GM21619 (cell line): ENCODE measurements at regions not wholly inside any gene's neighbourhood (a gene's known extent, or its start where the extent isn't known, plus 50 kb on each side); places are given as distances from the start of the nearest gene placed in this dataset.
"Not testable (repeated sequence)": the region's sequence is repeated elsewhere in the genome, so short reads cannot be mapped to it uniquely, and the experiment has no call there.

Source experiments
- ATAC-seq: cut with Tn5 transposase; IDR thresholded peaks from one replicate; pipeline ENCODE4 v1.9.1; 2021; ENCODE audit not compliant: unreplicated experiment

GRCh38 chr10:2387672-2388071, 650.3 kb upstream of the ADARB2 start:
- no peak for ATAC-seq

- ATAC-seq: no peak
Measured at GRCh38 chr10:2387261-2387660, 649.9 kb upstream of the ADARB2 start.

GRCh38 chr10:2380218-2380617, 642.9 kb upstream of the ADARB2 start:
- ATAC-seq: no peak

DNA sequence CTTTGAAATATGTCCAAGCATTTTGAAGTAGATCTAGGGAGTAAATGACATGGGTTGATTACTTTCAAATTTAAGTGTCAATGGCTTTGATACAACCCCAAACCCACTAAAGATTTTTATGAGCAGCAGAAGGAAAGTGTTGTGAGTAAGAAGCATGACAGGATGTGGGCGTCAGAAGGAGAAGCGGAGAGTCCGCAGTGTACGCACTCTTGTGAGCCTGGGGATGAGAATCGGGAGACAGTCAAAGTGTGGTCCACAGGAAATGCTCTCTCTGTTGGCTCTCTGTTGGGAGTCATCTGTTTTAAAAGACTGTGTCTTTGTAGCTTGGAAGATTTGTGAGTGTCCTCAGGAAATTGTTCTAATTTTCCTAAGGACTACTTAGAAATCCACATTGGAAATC, 629.8 kb upstream of the ADARB2 start:
- no peak for ATAC-seq

DNA sequence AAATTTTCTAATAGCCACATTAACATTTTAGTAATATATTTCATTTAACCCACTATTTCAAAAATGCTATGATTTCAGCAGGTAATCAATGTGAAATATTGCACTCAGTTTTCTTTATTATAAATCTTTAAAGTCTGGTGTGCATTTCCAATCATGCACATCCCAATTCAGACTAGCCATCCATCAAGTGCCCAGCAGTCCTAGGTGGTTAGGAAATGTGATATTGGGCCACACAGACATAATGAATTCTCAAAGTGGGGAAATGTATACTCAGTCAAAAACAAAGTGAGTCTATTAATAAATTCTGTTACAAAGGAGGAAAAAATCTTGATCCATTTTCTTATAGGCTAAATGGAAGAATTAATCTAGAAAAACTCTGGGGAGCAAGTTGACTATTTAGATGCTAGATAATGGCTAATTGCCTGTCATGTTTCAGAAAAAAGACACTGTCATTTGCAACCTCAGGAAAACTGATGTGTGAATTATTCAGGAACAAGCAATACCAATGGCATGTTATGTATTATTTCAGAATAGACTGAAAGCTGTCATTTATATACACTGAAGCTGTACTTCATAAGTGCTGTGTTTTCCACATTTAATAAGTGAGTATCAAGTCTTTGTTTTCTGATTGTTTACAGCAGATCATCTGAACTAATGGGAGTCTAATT, 629.1 kb upstream of the ADARB2 start:
- no peak for ATAC-seq

DNA sequence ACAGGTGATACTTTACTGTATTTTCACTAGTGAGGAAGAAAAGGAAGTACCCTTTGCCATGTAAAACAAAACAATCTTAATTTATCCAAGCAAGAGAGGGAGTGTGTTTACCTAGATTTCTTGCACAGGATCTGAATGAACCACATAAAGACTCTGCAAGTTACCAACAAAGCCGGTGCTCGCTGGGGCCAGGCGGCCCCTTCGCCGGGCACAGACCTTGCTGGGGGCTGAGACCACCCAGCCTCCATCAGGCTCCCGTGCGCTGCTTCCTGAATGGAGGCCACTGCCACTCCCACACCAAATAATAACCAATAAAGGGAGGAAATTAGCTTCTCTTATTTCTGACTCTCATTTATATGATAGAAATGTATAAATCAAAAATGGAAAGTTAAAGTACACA, 625.0 kb upstream of the ADARB2 start:
- ATAC-seq: no peak

DNA sequence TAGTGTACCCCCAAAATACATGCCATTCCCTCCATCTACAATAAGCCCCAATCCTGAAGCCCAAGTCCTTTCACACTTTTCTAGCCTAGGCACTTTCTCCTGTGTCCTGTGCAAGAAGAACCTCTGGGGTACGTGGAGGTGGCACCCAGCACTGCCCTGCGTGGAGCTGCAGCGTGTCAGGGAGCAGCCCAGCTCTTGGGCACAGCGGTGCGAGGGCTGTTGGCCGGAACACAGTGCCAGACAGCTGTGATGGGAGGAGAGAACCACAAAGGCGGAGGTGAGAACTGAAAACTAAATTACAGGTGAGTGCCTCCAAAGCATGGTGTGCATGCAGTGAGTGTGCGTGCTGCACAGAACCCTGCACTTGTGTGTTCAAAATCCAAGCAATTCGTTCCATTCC, 621.3 kb upstream of the ADARB2 start:
- ATAC-seq: no peak

DNA sequence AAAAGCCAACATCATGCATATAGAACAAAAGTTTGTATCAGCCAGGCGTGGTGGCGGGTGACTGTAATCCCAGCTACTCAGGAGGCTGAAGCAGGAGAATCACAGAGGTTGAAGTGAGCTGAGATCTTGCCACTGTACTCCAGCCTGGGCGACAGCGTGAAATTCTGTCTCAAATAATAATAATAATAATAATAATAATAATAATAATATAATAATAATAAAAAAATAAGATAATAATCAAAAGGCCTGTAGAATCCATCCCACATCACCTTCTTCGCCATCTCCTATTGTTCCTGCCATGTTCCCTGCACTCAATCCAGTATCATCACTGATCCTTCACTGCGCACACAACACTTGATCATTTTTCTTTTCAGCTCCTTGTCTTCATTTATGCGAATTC, 619.3 kb upstream of the ADARB2 start:
- ATAC-seq: no peak

DNA sequence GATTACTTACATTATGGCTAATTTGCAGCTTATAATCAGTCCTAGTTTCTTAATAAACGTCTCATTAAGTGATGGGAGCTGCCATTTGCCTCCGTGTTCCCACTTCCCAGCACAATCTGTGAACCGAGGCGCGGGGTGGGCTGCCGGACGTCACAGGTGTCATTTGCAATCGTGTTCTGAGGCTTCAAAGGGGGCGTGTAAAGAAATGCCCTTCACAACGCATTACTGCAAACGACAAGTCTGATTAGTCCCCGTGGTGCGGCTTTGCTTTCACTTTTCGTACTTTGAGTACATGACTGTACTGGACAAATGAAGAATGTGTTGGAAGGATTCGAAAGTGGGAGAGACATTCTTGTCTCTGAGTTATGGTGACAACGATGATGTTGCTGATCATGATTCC, 614.2 kb upstream of the ADARB2 start:
- no peak for ATAC-seq

DNA sequence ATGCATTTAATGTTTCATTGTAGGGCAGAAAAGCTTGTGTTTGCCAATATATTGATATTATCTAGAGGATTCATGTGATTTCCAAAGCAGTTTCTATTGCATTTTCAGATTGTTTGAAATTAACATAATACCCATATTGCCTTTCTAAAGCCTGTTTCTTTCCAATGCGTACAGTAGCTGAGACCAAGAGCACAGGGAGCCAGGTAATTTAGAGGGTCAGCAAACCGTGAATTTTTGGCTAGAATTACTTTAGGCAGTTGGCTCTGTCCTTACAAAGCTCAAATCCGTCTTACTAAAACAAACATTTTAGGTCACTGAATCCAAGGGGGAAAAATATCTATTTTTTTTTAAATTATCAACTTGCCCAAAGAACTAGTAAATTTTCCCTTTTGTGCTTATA, 604.9 kb upstream of the ADARB2 start:
- no peak for ATAC-seq

- no peak for ATAC-seq
Measured at GRCh38 chr10:2340831-2341647, 603.7 kb upstream of the ADARB2 start.

- no peak for ATAC-seq
Measured at GRCh38 chr10:2335626-2336025, 598.3 kb upstream of the ADARB2 start.

DNA sequence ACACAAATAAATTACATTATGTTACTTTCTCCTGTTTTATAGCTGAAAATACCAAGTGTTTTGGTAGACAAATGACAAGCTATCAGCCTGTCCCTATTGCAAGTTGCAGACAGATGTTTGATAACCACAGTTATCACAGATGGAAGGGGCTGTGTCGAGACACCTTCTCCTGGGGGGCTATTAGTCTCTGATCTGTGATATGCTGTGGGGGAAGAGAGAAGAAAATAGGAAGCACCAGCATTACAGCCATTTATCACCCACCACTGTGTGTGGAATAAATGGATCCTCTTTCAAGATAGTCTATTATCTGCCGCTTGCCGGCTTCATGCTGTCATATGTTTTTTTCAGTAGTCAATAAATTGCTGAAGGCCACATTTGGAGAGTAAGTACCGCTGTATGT, 597.2 kb upstream of the ADARB2 start:
- no peak for ATAC-seq

DNA sequence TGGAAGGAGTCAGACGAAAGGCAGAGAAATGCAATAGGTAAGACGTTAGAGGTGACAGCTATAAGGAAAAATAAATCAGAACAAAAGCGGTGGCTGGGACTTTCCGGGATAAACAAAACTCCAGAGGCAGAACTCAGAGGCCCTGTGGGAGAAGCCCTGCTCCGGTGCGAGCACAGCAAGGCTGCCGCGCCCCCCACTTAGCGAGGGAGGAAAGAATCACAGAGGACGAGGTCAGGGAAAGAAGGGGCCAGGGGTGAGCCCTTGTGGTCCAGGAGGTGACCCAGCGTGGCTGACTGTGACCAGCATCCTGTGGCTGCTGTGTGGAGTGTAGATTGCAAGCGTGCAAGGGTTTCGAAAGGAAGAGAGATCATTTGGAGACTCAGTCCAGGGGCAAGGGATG, 591.8 kb upstream of the ADARB2 start:
- ATAC-seq: no peak

DNA sequence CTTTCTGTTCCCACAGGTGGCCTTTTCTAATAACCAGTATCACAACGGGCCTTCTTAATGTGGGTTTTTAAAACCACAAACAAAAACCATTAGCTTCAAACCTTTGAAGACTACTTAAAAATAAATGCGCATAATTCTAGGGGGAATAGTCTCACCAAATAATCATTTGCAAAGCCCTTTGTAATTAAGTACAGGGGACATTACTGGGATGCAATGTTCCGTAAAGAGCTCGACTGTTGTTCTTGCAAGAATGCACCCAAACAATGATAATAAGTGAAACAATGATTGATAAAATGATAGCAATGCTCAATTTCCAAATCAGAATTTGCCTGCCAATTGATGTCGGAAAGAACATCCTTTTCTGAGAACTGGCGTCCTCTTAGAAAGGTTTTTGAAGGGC, 589.1 kb upstream of the ADARB2 start:
- ATAC-seq: no peak

GRCh38 chr10:2315045-2315485, 577.7 kb upstream of the ADARB2 start:
- ATAC-seq: not testable (repeated sequence)

DNA sequence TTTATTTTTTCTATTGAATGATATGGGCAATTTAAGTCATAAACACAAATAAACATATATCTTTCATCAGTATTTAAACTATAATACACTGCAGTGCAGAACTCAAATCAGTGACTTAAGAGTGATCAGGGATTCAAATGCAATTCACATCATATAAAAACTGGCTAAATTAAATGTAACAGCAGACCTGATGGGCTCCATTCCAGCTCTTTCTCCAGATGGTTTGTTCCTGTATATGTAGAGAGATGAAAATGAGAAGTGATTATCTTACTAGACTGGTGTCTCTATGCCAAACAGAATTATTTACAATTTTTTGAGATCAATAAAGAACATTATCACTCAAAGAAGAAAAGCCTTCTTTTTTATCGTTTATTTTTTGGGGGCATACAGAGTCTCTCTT, 568.8 kb upstream of the ADARB2 start:
- no peak for ATAC-seq

- ATAC-seq: no peak
Measured at GRCh38 chr10:2303169-2303568, 565.8 kb upstream of the ADARB2 start.

- no peak for ATAC-seq
Measured at GRCh38 chr10:2301227-2301626, 563.9 kb upstream of the ADARB2 start.

- no peak for ATAC-seq
Measured at GRCh38 chr10:2300231-2300630, 562.9 kb upstream of the ADARB2 start.

DNA sequence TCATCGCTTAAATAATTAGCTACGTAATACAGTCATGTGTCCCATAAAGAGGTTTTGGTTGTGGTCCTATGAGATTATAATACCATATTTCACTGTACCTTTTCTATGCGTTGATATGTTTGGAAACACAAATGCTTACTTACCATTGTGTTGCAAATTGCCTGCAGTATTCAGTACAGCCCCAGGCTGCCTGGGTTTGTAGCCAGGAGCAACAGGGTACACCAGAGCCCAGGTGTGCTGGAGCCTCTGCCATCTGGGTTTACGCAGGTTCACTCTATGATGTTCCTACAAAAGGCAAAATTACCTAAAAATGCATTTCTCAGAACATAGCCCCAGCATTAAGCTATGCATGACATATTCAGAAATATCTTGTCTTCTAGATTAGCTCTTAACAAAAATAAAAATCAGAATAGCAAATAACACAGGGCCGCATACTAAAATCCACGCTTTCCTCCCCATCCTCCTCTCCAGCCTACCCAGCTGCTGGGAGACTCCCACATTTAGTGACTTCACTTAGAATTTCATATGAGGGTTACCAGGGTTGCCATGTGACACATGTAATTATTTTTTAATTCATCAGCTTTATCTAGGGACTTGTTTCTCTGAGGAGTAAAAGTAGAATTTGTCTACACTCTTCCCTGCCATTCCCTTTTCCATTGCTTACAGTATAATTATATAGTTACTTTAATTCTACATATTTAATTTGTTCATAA, 559.0 kb upstream of the ADARB2 start:
- ATAC-seq: no peak

DNA sequence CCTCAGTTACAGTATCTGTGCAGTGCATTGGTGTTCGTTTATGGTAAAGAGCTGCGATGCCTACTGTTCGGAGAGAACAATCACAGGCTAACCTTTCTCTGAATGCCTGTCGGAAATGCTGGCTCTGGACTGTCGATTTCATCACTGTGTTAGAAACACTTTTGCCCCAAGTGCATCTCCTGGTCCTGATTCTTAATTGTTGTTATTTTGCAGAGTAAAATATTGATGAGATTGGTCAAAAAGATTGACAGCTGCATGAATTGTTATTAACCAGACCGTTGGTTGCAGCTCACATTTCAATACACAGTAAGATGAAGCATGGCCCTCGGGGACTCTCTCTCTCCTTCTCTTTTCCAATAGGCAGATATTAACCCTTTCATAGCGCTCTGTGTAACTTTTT, 557.4 kb upstream of the ADARB2 start:
- no peak for ATAC-seq
